Neural cell (in vitro differentiated cells): ENCODE measurements at regions not wholly inside any gene's neighbourhood (a gene's known extent, or its start where the extent isn't known, plus 50 kb on each side); places are given as distances from the start of the nearest gene placed in this dataset.

Source experiments
- H2AFZ ChIP-seq: fragments of 200-600, 300-800 bp; sonication (generic), shearing (Covaris generic); 2 replicates; pipeline ENCODE4 v1.6.0; 2014; ENCODE audit warnings: low read depth, mild to moderate bottlenecking, antibody characterized with exemption, low read length, moderate library complexity
- H3F3A ChIP-seq: fragments of 200-600 bp; shearing (Covaris generic); 2 replicates; pipeline ENCODE4 v1.6.1; 2016; ENCODE audit warnings: mild to moderate bottlenecking, moderate library complexity, mixed read lengths, antibody characterized with exemption, low read length; ENCODE audit not compliant: insufficient read depth, poor library complexity, severe bottlenecking
- H3K27ac ChIP-seq: fragments of 200-600, 300-800 bp; sonication (generic), shearing (Covaris generic); 2 replicates; pipeline ENCODE4 v1.5.1; 2014; ENCODE audit warnings: mild to moderate bottlenecking, low read length, moderate library complexity
- H3K27me3 ChIP-seq: fragments of 300-800, 200-600 bp; sonication (generic), shearing (Covaris generic); 2 replicates; pipeline ENCODE4 v1.6.0; 2014; ENCODE audit warnings: mild to moderate bottlenecking, low read depth, low read length, moderate library complexity; ENCODE audit not compliant: insufficient read depth
- H3K36me3 ChIP-seq: fragments of 300-800, 200-600 bp; sonication (generic), shearing (Covaris generic); 2 replicates; pipeline ENCODE4 v1.5.1; 2014; ENCODE audit warnings: mild to moderate bottlenecking, antibody characterized with exemption, low read length, moderate library complexity; ENCODE audit not compliant: insufficient read depth
- H3K4me2 ChIP-seq: fragments of 300-800, 200-600 bp; sonication (generic), shearing (Covaris generic); 2 replicates; pipeline ENCODE4 v1.6.0; 2014; ENCODE audit warnings: mild to moderate bottlenecking, low read length
- H3K4me3 ChIP-seq: fragments of 300-800, 200-600 bp; sonication (generic), shearing (Covaris generic); 2 replicates; pipeline ENCODE4 v1.5.1; 2014; ENCODE audit warnings: mild to moderate bottlenecking, low read length, moderate library complexity
- H3K79me2 ChIP-seq: fragments of 200-600 bp; shearing (Covaris generic); replicated peaks from 2 replicates; pipeline ENCODE4 v1.6.0; 2014; ENCODE audit warnings: mild to moderate bottlenecking, low read length, moderate library complexity; ENCODE audit not compliant: insufficient read depth
- H3K9ac ChIP-seq: fragments of 300-800, 200-600 bp; sonication (generic), shearing (Covaris generic); 2 replicates; pipeline ENCODE4 v1.6.1; 2016; ENCODE audit warnings: mild to moderate bottlenecking, low read length, mixed read lengths
- H3K9me2 ChIP-seq: fragments of 200-600 bp; shearing (Covaris generic); 2 replicates; pipeline ENCODE4 v1.6.1; 2016; ENCODE audit warnings: mild to moderate bottlenecking, low read length, mixed read lengths; ENCODE audit not compliant: insufficient read depth
- H3K9me3 ChIP-seq: fragments of 200-600, 300-800 bp; sonication (generic), shearing (Covaris generic); 2 replicates; pipeline ENCODE4 v1.6.1; 2016; ENCODE audit warnings: mild to moderate bottlenecking, mixed run types, low read length, moderate library complexity, mixed read lengths
- H4K20me1 ChIP-seq: fragments of 200-600 bp; shearing (Covaris generic); 2 replicates; pipeline ENCODE4 v1.6.1; 2016; ENCODE audit warnings: mild to moderate bottlenecking, mixed run types; ENCODE audit not compliant: insufficient read depth
- CTCF ChIP-seq: fragments of 450-650 bp; IDR thresholded peaks from 2 replicates; pipeline ENCODE4 v1.5.1; 2014; ENCODE audit warnings: antibody characterized with exemption, mild to moderate bottlenecking, moderate library complexity; ENCODE audit not compliant: poor library complexity, severe bottlenecking
- EP300 ChIP-seq: fragments of 450-650 bp; conservative IDR thresholded peaks from 2 replicates; pipeline ENCODE4 v1.6.1; 2014; ENCODE audit warnings: antibody characterized with exemption, mild to moderate bottlenecking, moderate library complexity; ENCODE audit not compliant: poor library complexity, severe bottlenecking
- EZH2 ChIP-seq: fragments of 200-600, 300-800 bp; shearing (Covaris generic), sonication (generic); IDR thresholded peaks from 2 replicates; pipeline ENCODE4 v1.6.1; 2014; ENCODE audit warnings: antibody characterized with exemption, low read length, borderline replicate concordance, mild to moderate bottlenecking; ENCODE audit not compliant: insufficient read depth, poor library complexity, severe bottlenecking
- MXI1 ChIP-seq: fragments of 450-650 bp; conservative IDR thresholded peaks from 2 replicates; pipeline ENCODE4 v1.6.1; 2014; ENCODE audit warnings: antibody characterized with exemption, mild to moderate bottlenecking; ENCODE audit not compliant: poor library complexity, severe bottlenecking
- POLR2AphosphoS5 ChIP-seq: IDR thresholded peaks from 2 replicates; pipeline ENCODE4 v1.6.1; 2012
- RAD21 ChIP-seq: fragments of 450-650 bp; conservative IDR thresholded peaks from 2 replicates; pipeline ENCODE4 v1.6.1; 2014; ENCODE audit warnings: antibody characterized with exemption, mild to moderate bottlenecking, moderate library complexity
- REST ChIP-seq: IDR thresholded peaks from 2 replicates; pipeline ENCODE4 v1.6.1; 2012; ENCODE audit warnings: borderline replicate concordance
- SMC3 ChIP-seq: fragments of 450-650 bp; conservative IDR thresholded peaks from 2 replicates; pipeline ENCODE4 v1.6.1; 2014; ENCODE audit warnings: antibody characterized with exemption, mild to moderate bottlenecking, moderate library complexity; ENCODE audit not compliant: poor library complexity
- TAF1 ChIP-seq: IDR thresholded peaks from 2 replicates; pipeline ENCODE4 v1.6.1; 2012; ENCODE audit warnings: low read depth

DNA sequence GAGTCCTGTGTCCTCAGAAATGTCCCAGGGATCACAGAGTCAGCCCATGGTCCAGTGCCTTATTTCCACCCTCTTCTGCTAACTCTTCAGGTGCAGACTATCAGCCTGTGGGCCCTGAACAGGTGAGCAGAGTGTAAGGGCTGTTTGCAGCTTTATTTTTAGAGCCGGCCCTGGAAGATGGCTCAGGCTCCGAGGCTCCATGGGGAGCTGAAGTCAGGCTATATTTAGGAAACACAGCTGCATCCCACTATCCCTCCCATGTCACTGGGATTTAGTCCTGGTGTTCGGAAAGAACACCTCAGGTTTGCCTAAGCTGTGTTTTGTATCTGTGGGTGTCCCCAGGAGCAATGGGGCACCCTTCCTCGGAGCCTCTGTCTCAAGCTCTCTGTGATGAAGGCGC lies 126.9 kb downstream of the RPS24 start:
- no peak for TF ChIP-seq TAF1
- TF ChIP-seq REST = no peak
- TF ChIP-seq MXI1 = no peak
- no peak for TF ChIP-seq EZH2
- no peak for TF ChIP-seq RAD21
- no peak for TF ChIP-seq EP300
- Histone ChIP-seq H3K27me3 (no peaks in the 10 kb centered on the region), H3F3A (no peaks in the 10 kb centered on the region), H3K4me3 (no peak overlapping the region), H3K79me2 (no peaks in the 10 kb centered on the region), H3K9me2 (no peaks in the 10 kb centered on the region), H3K9ac (no peak overlapping the region), H2AFZ (no peak overlapping the region), H3K36me3 (no peaks in the 10 kb centered on the region), H3K27ac (no peak overlapping the region), H3K9me3 (peaks cover 4% of the 10 kb centered on the region), H3K4me2 (no peak overlapping the region), H4K20me1 (no peaks in the 10 kb centered on the region)

DNA sequence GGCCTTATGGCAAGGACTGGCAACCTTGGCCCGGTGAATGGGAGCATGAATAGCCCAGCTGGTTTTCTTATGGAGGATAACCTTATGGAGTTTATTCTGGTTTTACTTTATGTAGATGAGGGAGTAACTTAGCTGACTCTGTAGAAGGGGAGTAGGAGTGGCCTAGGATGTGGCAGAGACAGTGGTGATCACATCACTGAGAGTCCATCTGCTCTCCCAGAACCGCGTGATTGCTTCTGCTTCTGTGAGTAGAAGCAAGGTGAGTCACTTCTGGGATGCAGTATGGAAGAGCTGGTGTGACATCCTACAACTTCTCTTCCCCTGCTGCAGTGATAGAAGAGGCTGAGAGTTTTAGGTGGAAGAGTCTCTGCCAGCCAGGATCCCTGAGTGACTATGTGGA lies 129.2 kb downstream of the RPS24 start:
- Histone ChIP-seq H2AFZ (no peak overlapping the region), H3K27ac (no peak overlapping the region), H3K9me3 (peaks cover 4% of the 10 kb centered on the region), H3K4me2 (no peak overlapping the region), H3F3A (no peaks in the 10 kb centered on the region), H3K27me3 (no peaks in the 10 kb centered on the region), H3K9ac (no peak overlapping the region), H3K79me2 (no peaks in the 10 kb centered on the region), H4K20me1 (no peaks in the 10 kb centered on the region), H3K4me3 (no peak overlapping the region), H3K9me2 (no peaks in the 10 kb centered on the region), H3K36me3 (no peaks in the 10 kb centered on the region)
- TF ChIP-seq SMC3 (no peak), RAD21 (no peak), POLR2AphosphoS5 (no peak), EP300 (no peak), MXI1 (no peak), REST (no peak), EZH2 (no peak), CTCF (no peak), TAF1 (no peak)
